ENCODE measurements at regions not wholly inside any gene's neighbourhood (a gene's known extent, or its start where the extent isn't known, plus 50 kb on each side); places are given as distances from the start of the nearest gene placed in this dataset.
"Not testable (repeated sequence)": the region's sequence is repeated elsewhere in the genome, so short reads cannot be mapped to it uniquely, and the experiment has no call there.

GRCh38 chr11:25252854-25253253 lies 756.0 kb downstream of the LUZP2 start:
- H4K20me1 ChIP-seq (ENCODE audit: insufficient read depth, low read length): no peaks in the 10 kb centered on the region
- no peak overlapping the region for H3K4me3 ChIP-seq (ENCODE audit: low read depth in 1 of 2, low read length in 2 of 2)
- H3K4me2 ChIP-seq (ENCODE audit: insufficient read depth, low read length): no peak overlapping the region
- H3K36me3 ChIP-seq (ENCODE audit: insufficient read depth, low read length): no peaks in the 10 kb centered on the region
- no peaks in the 10 kb centered on the region for H3K4me1 ChIP-seq (ENCODE audit: insufficient read depth, low read length)
- H3K27ac ChIP-seq (ENCODE audit: low read length): no peak overlapping the region
- H3K79me2 ChIP-seq (ENCODE audit: insufficient read depth, low read length): no peaks in the 10 kb centered on the region
- no peaks in the 10 kb centered on the region for H3K9me3 ChIP-seq (ENCODE audit: insufficient read depth, low read length, severe bottlenecking)
- no peak overlapping the region for H2AFZ ChIP-seq (ENCODE audit: low read depth, low read length)
- no peak for TF ChIP-seq EZH2 (IDR thresholded peaks at IDR 0.05; ENCODE audit: borderline replicate concordance, low read depth, low read length, severe bottlenecking)
- TF ChIP-seq CTCF (IDR thresholded peaks at IDR 0.05; ENCODE audit: borderline replicate concordance, extremely low read depth, low read length, poor library complexity, severe bottlenecking): no peak
- ATAC-seq (ENCODE audit: insufficient read depth, low read depth) (no peak), DNase-seq (no peak)
- no peak overlapping the region for H3K9ac ChIP-seq (ENCODE audit: low read depth, low read length)
- H3K27me3 ChIP-seq (ENCODE audit: insufficient read depth, low read length, poor library complexity): no peaks in the 10 kb centered on the region

GRCh38 chr11:25263861-25264260 lies 767.0 kb downstream of the LUZP2 start:
- not testable (repeated sequence) for H3K79me2 ChIP-seq (ENCODE audit: insufficient read depth, low read length)

GRCh38 chr11:25271301-25271700 lies 774.4 kb downstream of the LUZP2 start:
- Histone ChIP-seq H3K4me1 (ENCODE audit: insufficient read depth, low read length) (no peaks in the 10 kb centered on the region), H3K36me3 (ENCODE audit: insufficient read depth, low read length) (no peaks in the 10 kb centered on the region), H3K4me3 (ENCODE audit: low read depth in 1 of 2, low read length in 2 of 2) (no peak overlapping the region), H3K79me2 (ENCODE audit: insufficient read depth, low read length) (no peaks in the 10 kb centered on the region), H4K20me1 (ENCODE audit: insufficient read depth, low read length) (no peaks in the 10 kb centered on the region), H3K9me3 (ENCODE audit: insufficient read depth, low read length, severe bottlenecking) (no peaks in the 10 kb centered on the region), H2AFZ (ENCODE audit: low read depth, low read length) (no peak overlapping the region), H3K9ac (ENCODE audit: low read depth, low read length) (no peak overlapping the region), H3K27me3 (ENCODE audit: insufficient read depth, low read length, poor library complexity) (no peaks in the 10 kb centered on the region), H3K4me2 (ENCODE audit: insufficient read depth, low read length) (no peak overlapping the region), H3K27ac (ENCODE audit: low read length) (no peak overlapping the region)
- TF ChIP-seq CTCF (IDR thresholded peaks at IDR 0.05; ENCODE audit: borderline replicate concordance, extremely low read depth, low read length, poor library complexity, severe bottlenecking): no peak
- no peak for TF ChIP-seq EZH2 (IDR thresholded peaks at IDR 0.05; ENCODE audit: borderline replicate concordance, low read depth, low read length, severe bottlenecking)
- ATAC-seq (ENCODE audit: insufficient read depth, low read depth) (no peak), DNase-seq (no peak)

More at GRCh38 chr11:25263861-25264260, 767.0 kb downstream of the LUZP2 start:
- H3K36me3 ChIP-seq (ENCODE audit: insufficient read depth, low read length); H3K27ac ChIP-seq (ENCODE audit: low read length); DNase-seq; H4K20me1 ChIP-seq (ENCODE audit: insufficient read depth, low read length); H3K4me2 ChIP-seq (ENCODE audit: insufficient read depth, low read length); ATAC-seq (ENCODE audit: insufficient read depth, low read depth); H3K9ac ChIP-seq (ENCODE audit: low read depth, low read length); H3K4me1 ChIP-seq (ENCODE audit: insufficient read depth, low read length); H3K4me3 ChIP-seq (ENCODE audit: low read depth in 1 of 2, low read length in 2 of 2); H3K27me3 ChIP-seq (ENCODE audit: insufficient read depth, low read length, poor library complexity); H2AFZ ChIP-seq (ENCODE audit: low read depth, low read length); H3K9me3 ChIP-seq (ENCODE audit: insufficient read depth, low read length, severe bottlenecking): not testable (repeated sequence)

- Histone ChIP-seq H3K79me2 (ENCODE audit: insufficient read depth, low read length) (no peaks in the 10 kb centered on the region), H3K4me1 (ENCODE audit: insufficient read depth, low read length) (no peaks in the 10 kb centered on the region), H3K27ac (ENCODE audit: low read length) (no peak overlapping the region), H3K9me3 (ENCODE audit: insufficient read depth, low read length, severe bottlenecking) (no peaks in the 10 kb centered on the region), H4K20me1 (ENCODE audit: insufficient read depth, low read length) (no peaks in the 10 kb centered on the region), H3K27me3 (ENCODE audit: insufficient read depth, low read length, poor library complexity) (no peaks in the 10 kb centered on the region), H3K4me2 (ENCODE audit: insufficient read depth, low read length) (no peak overlapping the region), H3K36me3 (ENCODE audit: insufficient read depth, low read length) (no peaks in the 10 kb centered on the region), H3K4me3 (ENCODE audit: low read depth in 1 of 2, low read length in 2 of 2) (no peak overlapping the region), H2AFZ (ENCODE audit: low read depth, low read length) (no peak overlapping the region), H3K9ac (ENCODE audit: low read depth, low read length) (no peak overlapping the region)
- no peak for TF ChIP-seq EZH2 (IDR thresholded peaks at IDR 0.05; ENCODE audit: borderline replicate concordance, low read depth, low read length, severe bottlenecking)
- no peak for TF ChIP-seq CTCF (IDR thresholded peaks at IDR 0.05; ENCODE audit: borderline replicate concordance, extremely low read depth, low read length, poor library complexity, severe bottlenecking)
- ATAC-seq (ENCODE audit: insufficient read depth, low read depth) (no peak), DNase-seq (no peak)
These were observed 775.4 kb downstream of the LUZP2 start for GRCh38 chr11:25272214-25272613.

- H3K9me3 ChIP-seq (ENCODE audit: insufficient read depth, low read length, severe bottlenecking); H3K4me2 ChIP-seq (ENCODE audit: insufficient read depth, low read length); H3K27me3 ChIP-seq (ENCODE audit: insufficient read depth, low read length, poor library complexity); H2AFZ ChIP-seq (ENCODE audit: low read depth, low read length); H3K4me1 ChIP-seq (ENCODE audit: insufficient read depth, low read length); H3K9ac ChIP-seq (ENCODE audit: low read depth, low read length); H3K27ac ChIP-seq (ENCODE audit: low read length); ATAC-seq (ENCODE audit: insufficient read depth, low read depth); H3K4me3 ChIP-seq (ENCODE audit: low read depth in 1 of 2, low read length in 2 of 2); DNase-seq; H4K20me1 ChIP-seq (ENCODE audit: insufficient read depth, low read length); H3K79me2 ChIP-seq (ENCODE audit: insufficient read depth, low read length); H3K36me3 ChIP-seq (ENCODE audit: insufficient read depth, low read length): not testable (repeated sequence)
These were observed 784.0 kb downstream of the LUZP2 start for GRCh38 chr11:25280821-25281220.

Measured in DND-41 (cell line).